Nephron (organoid): ENCODE measurements at regions not wholly inside any gene's neighbourhood (a gene's known extent, or its start where the extent isn't known, plus 50 kb on each side); places are given as distances from the start of the nearest gene placed in this dataset.
A peak's percentile ranks its signal among the peaks of the same experiment; 100 is the strongest.

ENCODE experiments used
- H3K27ac Mint-ChIP-seq, 3 experiments: 2 replicates each; pipeline ENCODE4 v1.8.0; 2020; ENCODE audit warnings: mixed read lengths in 3 of 3, mild to moderate bottlenecking in 2 of 3, moderate library complexity in 1 of 3
- H3K27me3 Mint-ChIP-seq: 2 replicates; pipeline ENCODE4 v1.8.0; 2021; ENCODE audit warnings: low read depth, mild to moderate bottlenecking, moderate library complexity, mixed read lengths
- H3K36me3 Mint-ChIP-seq: 2 replicates; pipeline ENCODE4 v1.8.0; 2020; ENCODE audit warnings: low read depth, mixed read lengths
- H3K4me1 Mint-ChIP-seq: 2 replicates; pipeline ENCODE4 v1.8.0; 2020; ENCODE audit warnings: mixed read lengths
- H3K4me3 Mint-ChIP-seq, 3 experiments: 2 replicates each; pipeline ENCODE4 v1.8.0; 2020; ENCODE audit warnings: mild to moderate bottlenecking in 3 of 3, mixed read lengths in 3 of 3, moderate library complexity in 2 of 3
- H3K9me3 Mint-ChIP-seq: 2 replicates; pipeline ENCODE4 v1.8.0; 2020; ENCODE audit warnings: mixed read lengths
- CTCF ChIP-seq, 3 experiments: fragments of 200-600 bp; sonication (generic); IDR thresholded peaks; one replicate each; pipeline ENCODE4 v1.5.0; 2021; ENCODE audit warnings: antibody characterized with exemption in 3 of 3; ENCODE audit not compliant: unreplicated experiment in 3 of 3

DNA sequence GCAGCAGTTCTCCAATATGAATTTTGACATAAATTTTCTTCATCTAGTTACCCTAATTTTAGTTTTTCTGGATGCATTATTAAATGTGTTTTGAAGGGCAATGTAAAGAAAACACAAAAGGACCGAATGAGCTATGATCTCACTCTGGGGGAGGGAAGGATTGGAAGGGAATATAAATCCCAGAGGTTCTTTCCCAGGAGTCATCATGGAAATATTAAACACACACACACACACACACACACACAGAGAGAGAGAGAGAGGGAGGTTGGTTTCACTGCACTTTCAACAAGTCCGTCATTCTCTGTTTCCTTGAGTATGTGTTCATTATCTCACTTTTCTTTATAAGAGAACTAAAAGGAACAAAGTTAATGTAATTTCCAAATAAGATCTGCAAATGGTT lies 70.7 kb upstream of the DCBLD2 start:
- no peaks in the 10 kb centered on the region for H3K27me3 Mint-ChIP-seq
- H3K4me3 Mint-ChIP-seq: no peak overlapping the region
- peak overlapping the region; percentile 70 to 89 (median 78) for H3K27ac Mint-ChIP-seq
- TF ChIP-seq CTCF (IDR thresholded peaks at IDR 0.05; ENCODE audit: unreplicated experiment in 3 of 3): no peak
- no peaks in the 10 kb centered on the region for H3K36me3 Mint-ChIP-seq
- H3K4me1 Mint-ChIP-seq: peaks cover 5% of the 10 kb centered on the region
- no peaks in the 10 kb centered on the region for H3K9me3 Mint-ChIP-seq

GRCh38 chr3:98971169-98971681 lies 69.7 kb upstream of the DCBLD2 start:
- no peaks in the 10 kb centered on the region for H3K9me3 Mint-ChIP-seq
- no peaks in the 10 kb centered on the region for H3K36me3 Mint-ChIP-seq
- no peak for TF ChIP-seq CTCF (IDR thresholded peaks at IDR 0.05; ENCODE audit: unreplicated experiment in 3 of 3)
- no peak overlapping the region for H3K4me3 Mint-ChIP-seq
- H3K4me1 Mint-ChIP-seq: peaks cover 5% of the 10 kb centered on the region
- peak overlapping the region in 1 of 3 experiments; percentile 67 for H3K27ac Mint-ChIP-seq
- H3K27me3 Mint-ChIP-seq: no peaks in the 10 kb centered on the region

- no peaks in the 10 kb centered on the region for H3K9me3 Mint-ChIP-seq
- no peak overlapping the region for H3K27ac Mint-ChIP-seq
- TF ChIP-seq CTCF (IDR thresholded peaks at IDR 0.05; ENCODE audit: unreplicated experiment in 3 of 3): no peak
- peaks cover 5% of the 10 kb centered on the region for H3K4me1 Mint-ChIP-seq
- no peaks in the 10 kb centered on the region for H3K27me3 Mint-ChIP-seq
- no peak overlapping the region for H3K4me3 Mint-ChIP-seq
- no peaks in the 10 kb centered on the region for H3K36me3 Mint-ChIP-seq
Measured at GRCh38 chr3:98969295-98969694, 67.8 kb upstream of the DCBLD2 start.

- Mint-ChIP-seq H3K9me3 (no peaks in the 10 kb centered on the region), H3K27ac (no peak overlapping the region), H3K36me3 (no peaks in the 10 kb centered on the region), H3K4me1 (peaks cover 5% of the 10 kb centered on the region), H3K27me3 (no peaks in the 10 kb centered on the region), H3K4me3 (no peak overlapping the region)
- no peak for TF ChIP-seq CTCF (IDR thresholded peaks at IDR 0.05; ENCODE audit: unreplicated experiment in 3 of 3)
Measured at GRCh38 chr3:98968824-98969223, 67.3 kb upstream of the DCBLD2 start.

DNA sequence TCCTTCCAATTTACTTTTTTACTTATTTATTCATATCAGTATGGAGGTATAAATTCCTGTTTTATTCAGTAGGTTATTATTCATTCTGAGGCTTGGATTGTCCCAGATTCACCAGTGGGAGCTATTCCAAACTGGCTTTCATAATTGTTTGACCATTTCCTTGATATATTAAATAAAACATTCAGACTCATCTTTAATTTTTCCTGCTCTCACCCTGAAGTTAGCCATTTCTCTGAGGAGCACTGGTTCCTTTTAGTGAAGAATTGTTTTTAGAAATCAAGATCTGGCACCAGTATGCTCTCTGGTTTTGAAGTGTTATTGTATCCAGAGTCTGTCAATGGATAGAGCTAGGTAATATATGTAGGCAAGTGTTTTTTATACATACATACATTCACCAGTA lies 66.9 kb upstream of the DCBLD2 start:
- no peaks in the 10 kb centered on the region for H3K36me3 Mint-ChIP-seq
- no peak overlapping the region for H3K27ac Mint-ChIP-seq
- peaks cover 5% of the 10 kb centered on the region for H3K4me1 Mint-ChIP-seq

More for the DNA sequence above, 66.9 kb upstream of the DCBLD2 start:
- Mint-ChIP-seq H3K9me3 (no peaks in the 10 kb centered on the region), H3K4me3 (no peak overlapping the region), H3K27me3 (no peaks in the 10 kb centered on the region)
- no peak for TF ChIP-seq CTCF (IDR thresholded peaks at IDR 0.05; ENCODE audit: unreplicated experiment in 3 of 3)
